Epithelial cell of proximal tubule (primary cell): ENCODE measurements at regions not wholly inside any gene's neighbourhood (a gene's known extent, or its start where the extent isn't known, plus 50 kb on each side); places are given as distances from the start of the nearest gene placed in this dataset.
A peak's percentile ranks its signal among the peaks of the same experiment; 100 is the strongest.

Experiments used
- DNase-seq: peaks from one replicate; pipeline ENCODE4 v3.0.0-alpha.2; 2011; ENCODE audit warnings: low read depth
- H3K4me3 ChIP-seq: 2 replicates; pipeline ENCODE4 v1.5.1; 2011; ENCODE audit warnings: low read depth, mild to moderate bottlenecking, low read length
- CTCF ChIP-seq: conservative IDR thresholded peaks from 2 replicates; pipeline ENCODE4 v1.5.1; 2012; ENCODE audit warnings: low read depth, mild to moderate bottlenecking, low read length

- TF ChIP-seq CTCF: no peak
- no peak for DNase-seq
- no peak overlapping the region for H3K4me3 ChIP-seq
Measured at GRCh38 chr10:28082885-28083284, 84.0 kb upstream of the ODAD2 start.

DNA sequence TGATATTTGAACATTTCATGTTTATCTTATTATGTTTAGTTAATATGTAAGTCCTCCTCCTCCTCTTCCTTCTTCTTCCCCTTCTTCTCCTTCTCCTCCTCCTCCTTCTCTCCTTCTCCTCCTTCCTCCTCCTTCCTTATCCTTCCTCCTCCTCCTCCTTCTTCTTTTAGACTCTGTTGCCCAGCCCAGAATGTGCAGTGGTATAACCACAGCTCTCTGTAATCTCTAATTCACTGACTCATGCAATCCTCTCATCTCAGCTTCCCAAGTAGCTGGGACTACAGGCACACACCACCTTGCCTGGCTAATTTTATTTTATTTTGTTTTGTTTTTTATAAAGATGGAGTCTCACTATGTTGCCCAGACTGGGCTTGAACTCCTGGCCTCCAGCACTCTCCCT, 83.4 kb upstream of the ODAD2 start:
- TF ChIP-seq CTCF: no peak
- H3K4me3 ChIP-seq: no peak overlapping the region
- no peak for DNase-seq

- DNase-seq: peak; percentile 52
- no peak overlapping the region for H3K4me3 ChIP-seq
- no peak for TF ChIP-seq CTCF
Measured at GRCh38 chr10:28077889-28078288, 79.0 kb upstream of the ODAD2 start.

- H3K4me3 ChIP-seq: no peak overlapping the region
- DNase-seq: no peak
- TF ChIP-seq CTCF: no peak
Measured at GRCh38 chr10:28075424-28075823, 76.5 kb upstream of the ODAD2 start.

DNA sequence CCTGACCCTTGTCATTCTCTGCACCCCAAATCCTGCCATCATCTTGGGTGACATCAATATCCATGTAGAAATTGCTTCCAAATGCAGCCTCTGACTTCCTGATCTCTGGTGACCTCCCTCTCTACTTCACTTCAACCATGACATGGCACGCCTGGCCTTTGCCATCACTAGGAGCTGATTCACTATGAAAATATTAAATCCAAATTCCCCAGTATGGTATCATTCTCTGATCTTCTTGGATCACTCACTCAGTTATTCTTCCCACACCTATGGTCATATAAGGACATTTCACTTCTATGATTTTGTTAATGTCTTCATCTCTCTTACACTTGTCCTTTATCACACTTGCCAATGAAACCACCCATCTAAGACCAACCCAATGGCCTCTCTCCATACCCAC, 73.7 kb upstream of the ODAD2 start:
- no peak for TF ChIP-seq CTCF

DNA sequence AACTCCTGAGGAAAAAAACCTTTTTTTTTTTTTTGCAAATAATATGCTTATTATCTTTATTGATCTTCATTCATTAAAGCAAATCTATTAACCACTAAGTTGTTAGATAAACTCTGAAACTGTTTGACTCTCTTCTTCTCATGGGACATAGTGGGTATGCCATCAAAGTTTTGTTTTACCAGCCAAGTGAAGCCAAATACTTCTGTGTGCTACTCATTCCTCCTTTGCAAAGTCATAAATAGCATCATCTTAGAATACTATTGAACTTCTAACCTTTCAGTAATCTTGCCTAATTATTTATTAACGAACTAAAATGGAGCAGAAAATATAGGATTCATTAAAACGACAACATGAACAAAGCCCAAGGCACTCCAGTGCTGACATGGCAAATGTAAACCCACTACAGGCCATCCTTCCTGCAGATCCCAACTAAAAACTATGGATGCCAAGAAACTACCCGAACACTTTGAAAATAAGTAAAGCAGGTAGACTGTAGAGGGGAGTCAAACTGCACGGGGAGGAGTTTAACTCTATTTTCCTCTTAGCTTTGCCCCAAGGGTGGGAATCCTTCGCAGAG, 61.2 kb upstream of the ODAD2 start:
- no peak overlapping the region for H3K4me3 ChIP-seq
- TF ChIP-seq CTCF: no peak
- no peak for DNase-seq

More for the DNA sequence above, 73.7 kb upstream of the ODAD2 start:
- peak; percentile 35 for DNase-seq
- no peak overlapping the region for H3K4me3 ChIP-seq

GRCh38 chr10:28058746-28059145, 59.9 kb upstream of the ODAD2 start:
- TF ChIP-seq CTCF: no peak
- no peak overlapping the region for H3K4me3 ChIP-seq
- no peak for DNase-seq
